HG03159 (cell line): ENCODE measurements at regions not wholly inside any gene's neighbourhood (a gene's known extent, or its start where the extent isn't known, plus 50 kb on each side); places are given as distances from the start of the nearest gene placed in this dataset.
"Not testable (repeated sequence)": the region's sequence is repeated elsewhere in the genome, so short reads cannot be mapped to it uniquely, and the experiment has no call there.

Experiments used
- ATAC-seq: cut with Tn5 transposase; IDR thresholded peaks from one replicate; pipeline ENCODE4 v1.9.1; 2021; ENCODE audit warnings: mild to moderate bottlenecking, moderate library complexity; ENCODE audit not compliant: unreplicated experiment

DNA sequence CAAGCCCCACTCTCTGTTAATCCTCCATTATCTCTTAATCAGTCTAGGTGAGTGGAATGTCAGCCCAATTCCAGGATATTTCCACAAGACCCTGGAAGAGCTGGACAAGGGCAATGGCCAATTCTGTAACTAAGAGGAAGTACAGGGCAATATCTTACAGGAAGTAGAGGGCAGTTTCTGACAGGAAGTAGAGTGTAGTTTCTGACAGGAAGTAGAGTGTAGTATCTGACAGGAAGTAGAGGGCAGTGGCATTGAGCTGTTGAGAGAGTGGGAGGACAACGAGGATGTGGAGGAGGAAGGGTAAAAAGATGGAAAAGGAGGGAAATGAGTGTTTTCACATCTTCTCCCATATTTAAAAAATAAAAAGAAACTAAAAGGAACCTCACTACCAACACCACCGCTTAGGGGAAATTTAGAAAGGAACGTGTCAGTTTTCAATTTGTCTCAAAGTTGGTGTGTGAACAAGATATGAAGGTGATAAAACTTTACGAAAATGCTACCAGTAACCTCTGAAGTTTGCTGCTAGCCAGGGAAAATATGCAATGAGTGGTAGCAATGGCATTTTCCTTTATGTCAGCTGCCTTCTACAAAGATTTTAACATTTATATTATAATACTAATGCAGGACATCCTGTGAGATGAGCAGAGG lies 430.9 kb upstream of the HNRNPA3 start:
- ATAC-seq = no peak

GRCh38 chr2:176784633-176785200 lies 427.9 kb upstream of the HNRNPA3 start:
- ATAC-seq = no peak

DNA sequence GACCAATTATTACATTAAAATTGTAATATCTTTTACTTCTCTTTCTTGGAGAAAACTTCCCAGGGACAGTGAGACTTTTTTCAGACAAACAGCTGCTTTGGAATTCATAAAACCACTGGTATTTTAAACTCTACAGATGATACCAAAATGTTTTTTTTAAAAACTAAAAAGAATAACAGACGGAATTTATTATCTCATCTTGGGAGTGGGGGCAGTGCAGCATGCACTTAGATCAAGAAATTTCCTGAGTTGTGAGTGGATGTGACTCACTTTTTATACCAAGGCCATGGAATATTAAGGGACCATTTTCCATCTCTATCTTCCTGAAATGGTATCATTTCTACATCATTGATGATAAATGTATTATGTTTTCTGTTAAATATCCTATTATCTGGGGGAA lies 422.8 kb upstream of the HNRNPA3 start:
- ATAC-seq = no peak

GRCh38 chr2:176790468-176790867 lies 422.1 kb upstream of the HNRNPA3 start:
- no peak for ATAC-seq

GRCh38 chr2:176793792-176794191 lies 418.8 kb upstream of the HNRNPA3 start:
- no peak for ATAC-seq

- no peak for ATAC-seq
Measured at GRCh38 chr2:176794392-176794791, 418.2 kb upstream of the HNRNPA3 start.

DNA sequence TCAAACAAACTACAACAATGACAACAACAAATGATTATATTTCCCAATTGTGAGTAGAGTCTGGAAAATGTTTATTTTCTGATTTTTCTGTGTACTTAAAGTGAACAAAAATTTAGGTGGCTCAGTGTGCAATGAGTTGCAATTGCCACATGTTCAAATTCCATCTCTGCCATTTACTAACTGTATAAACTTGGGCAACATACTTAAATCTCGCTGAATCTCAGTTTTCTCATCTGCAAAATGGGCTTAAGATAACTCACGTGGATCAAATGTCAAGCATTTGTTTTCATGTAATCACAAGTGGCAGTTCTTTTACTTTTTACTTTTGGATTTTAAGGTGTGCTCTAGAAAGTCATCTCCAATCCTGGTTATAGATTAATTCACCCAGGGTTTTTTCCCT lies 416.8 kb upstream of the HNRNPA3 start:
- no peak for ATAC-seq

DNA sequence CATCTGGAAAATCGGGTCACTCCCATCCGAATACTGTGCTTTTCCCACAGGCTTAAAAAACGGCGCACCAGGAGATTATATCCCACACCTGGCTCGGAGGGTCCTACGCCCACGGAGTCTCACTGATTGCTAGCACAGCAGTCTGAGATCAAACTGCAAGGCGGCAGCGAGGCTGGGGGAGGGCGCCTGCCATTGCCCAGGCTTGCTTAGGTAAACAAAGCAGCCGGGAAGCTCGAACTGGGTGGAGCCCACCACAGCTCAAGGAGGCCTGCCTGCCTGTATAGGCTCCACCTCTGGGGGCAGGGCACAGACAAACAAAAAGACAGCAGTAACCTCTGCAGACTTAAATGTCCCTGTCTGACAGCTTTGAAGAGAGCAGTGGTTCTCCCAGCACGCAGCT lies 415.9 kb upstream of the HNRNPA3 start:
- not testable (repeated sequence) for ATAC-seq

DNA sequence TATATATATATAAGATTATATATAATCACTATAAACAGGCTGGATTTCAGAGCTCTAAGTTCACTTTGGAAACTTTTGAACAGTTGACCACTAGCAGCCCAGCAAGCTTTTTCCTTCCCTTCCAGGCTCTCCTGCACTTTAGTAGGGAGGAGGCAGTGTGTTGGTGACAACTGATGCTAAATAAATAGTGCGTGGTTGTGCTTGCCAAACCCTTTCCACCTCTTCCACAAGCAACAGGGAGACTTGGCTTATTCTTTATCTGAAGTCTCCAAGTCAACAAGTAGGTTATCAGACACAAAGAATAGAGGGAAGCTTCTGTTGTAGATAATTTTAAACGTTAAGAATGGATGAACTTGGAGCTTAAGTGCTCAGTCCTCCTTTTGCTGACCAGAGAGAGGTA lies 408.2 kb upstream of the HNRNPA3 start:
- ATAC-seq = no peak

DNA sequence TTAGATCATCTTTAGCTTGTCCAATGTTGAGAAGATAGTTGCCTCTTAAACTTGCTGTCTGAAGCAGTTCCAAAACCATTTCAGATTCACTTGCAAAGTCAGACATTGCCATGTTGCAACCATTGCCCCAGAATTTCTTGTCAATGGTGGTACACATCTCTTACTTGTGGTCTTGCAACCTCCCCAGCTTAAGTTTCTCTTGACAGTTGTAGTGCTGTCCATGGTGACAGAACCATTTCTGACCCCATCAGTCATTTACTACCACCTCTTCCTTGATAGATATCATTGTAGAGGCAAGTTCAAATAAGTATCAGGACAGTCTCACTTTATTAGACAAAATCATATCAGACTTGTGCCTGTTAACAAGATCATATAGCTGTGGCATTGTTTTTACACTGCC lies 407.2 kb upstream of the HNRNPA3 start:
- ATAC-seq = no peak

GRCh38 chr2:176812246-176812775 lies 400.3 kb upstream of the HNRNPA3 start:
- no peak for ATAC-seq

DNA sequence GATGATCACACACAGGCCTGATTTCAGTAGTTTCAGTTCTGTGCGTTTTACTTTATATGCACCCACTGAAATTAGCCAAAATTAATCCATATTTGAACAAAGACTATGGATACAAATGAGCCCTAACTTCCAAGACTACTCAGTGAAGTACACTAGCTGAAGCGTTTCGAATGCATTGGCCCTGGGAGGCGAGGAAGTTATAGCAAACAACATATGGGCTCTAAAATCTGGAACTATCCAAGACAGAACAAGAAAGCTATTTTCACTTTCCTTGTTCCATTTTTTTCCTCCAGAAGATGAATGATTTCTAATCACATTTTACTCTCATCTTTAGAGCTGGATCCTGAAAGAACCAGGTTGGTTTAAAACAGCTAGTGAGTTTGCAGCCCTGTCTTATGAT lies 399.4 kb upstream of the HNRNPA3 start:
- ATAC-seq = no peak

DNA sequence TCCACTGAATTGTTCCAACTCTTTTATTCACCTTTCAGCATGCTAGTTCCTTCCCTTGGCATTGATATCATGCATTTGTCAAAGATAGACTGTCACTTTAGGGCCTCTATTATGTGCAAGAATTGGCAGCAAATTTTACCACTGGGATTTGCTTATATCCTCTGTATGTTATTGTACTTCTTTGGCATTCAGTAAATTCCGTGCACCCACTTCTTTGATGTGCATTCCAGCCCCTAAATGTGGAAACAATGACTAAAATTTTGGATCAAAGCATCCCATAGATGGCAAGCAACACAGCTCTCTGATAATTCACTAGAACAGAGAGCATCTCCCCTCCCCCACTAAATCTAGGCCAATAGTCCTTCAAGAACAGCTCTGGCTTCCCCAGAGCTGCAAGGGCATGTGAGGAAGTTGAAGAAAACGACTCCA lies 399.0 kb upstream of the HNRNPA3 start:
- ATAC-seq = no peak

DNA sequence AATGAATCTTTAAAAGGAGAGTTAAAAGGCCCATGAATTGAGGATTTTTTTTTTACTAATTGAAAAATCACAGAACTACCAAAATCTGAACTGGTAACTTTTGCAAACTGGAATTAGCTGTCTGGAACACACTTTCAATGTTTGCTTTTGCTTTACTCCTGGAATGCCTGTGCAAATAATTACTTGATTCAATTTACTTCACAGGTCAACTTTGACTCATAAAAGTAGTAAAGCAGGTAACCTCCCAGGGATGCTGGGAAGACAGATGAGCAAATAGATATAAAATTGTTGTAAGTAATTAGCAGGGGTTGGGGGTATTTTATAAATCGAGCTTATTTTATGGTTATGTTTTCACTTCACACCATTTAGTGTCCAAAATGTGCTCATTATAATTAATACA lies 398.3 kb upstream of the HNRNPA3 start:
- ATAC-seq = no peak

DNA sequence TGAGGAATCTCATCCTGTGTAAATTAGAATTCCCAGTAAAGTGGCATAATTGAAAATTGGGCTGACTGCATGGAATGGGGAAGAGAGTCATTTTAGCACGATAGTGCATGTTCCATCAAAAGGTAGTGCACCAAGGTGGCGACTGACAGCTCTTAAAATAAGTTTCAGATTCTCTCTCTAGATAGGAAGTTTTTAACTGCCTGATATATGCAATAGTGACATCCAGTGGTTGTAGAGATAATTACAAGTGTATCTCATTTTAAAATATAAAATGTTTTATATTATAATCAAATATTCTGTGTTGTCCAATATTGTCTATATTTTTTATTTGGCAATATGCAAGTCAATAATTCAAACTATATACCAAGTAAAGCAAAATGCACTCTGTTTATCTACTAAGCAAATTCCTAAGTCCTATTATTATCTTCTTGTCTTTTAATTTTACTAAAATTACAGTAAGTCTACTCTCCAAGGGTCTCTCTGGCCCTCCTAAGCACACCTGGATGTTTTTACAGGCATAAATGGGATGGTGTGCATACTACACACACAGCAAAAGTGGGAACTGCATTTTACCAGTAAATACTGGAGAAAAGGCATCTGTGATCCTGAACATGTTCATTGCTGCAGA lies 397.7 kb upstream of the HNRNPA3 start:
- no peak for ATAC-seq

DNA sequence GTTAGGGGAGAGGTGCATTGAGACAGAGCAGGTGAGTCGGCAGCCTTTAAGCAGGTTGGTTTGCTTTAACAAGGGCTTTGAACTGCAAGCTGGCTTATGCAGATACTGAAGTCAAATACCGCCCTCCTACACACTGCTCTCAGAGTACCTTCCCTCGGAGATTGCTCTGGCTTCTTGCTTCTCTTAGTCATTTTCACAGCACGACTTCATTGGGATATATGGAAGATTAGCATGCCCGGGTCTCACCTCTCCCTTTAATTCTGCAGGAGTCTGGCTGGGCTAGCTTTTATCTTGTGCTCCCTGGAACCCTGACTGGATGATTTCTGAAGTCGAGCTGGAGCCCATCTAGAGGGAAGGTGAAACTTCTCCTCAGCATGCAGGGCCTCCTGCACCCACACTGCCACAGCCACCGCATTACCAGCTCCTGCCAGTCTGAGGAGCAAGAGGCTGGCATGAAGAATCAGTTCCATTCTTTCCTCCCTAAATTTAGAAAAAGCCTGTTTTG lies 395.5 kb upstream of the HNRNPA3 start:
- ATAC-seq = no peak

DNA sequence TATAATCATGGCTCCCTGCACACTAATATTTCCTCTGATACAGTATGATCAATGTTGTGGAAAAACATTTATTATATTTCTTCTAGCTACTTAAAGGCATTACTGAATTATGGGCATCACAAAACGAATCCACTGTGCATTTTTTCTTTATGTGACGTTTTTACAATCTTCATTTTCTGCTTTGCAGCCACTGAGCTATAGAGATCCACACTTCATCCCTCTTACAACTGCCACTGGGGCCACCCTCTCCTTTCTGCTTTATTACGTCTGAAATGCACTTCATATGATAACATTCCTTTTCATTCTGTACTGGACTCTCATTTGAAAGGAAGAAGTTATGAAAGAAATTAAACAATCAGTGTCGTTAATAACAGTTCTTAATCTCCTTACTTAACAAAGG lies 394.5 kb upstream of the HNRNPA3 start:
- no peak for ATAC-seq

- ATAC-seq = no peak
Measured at GRCh38 chr2:176818617-176819016, 394.0 kb upstream of the HNRNPA3 start.

DNA sequence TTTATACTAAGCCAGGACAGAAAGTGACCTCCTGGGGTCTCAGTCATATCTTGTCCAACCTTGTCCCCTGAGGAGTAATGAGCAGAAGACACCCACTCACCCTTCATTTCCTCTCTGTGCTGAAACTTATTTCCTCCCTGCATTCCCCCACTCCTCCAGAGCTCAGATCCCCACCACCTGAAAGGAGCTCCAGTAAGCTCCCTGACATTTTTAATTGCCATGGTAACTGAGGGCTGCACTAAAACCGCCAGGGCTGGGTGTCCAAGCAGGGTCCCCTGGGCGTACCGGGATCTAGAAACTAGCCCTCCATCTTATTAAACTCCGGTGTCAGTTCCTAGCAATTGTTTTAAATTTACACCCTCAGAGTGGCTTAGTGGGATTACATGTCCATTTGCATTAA lies 393.3 kb upstream of the HNRNPA3 start:
- no peak for ATAC-seq

- ATAC-seq = no peak
Measured at GRCh38 chr2:176820371-176820932, 392.1 kb upstream of the HNRNPA3 start.

DNA sequence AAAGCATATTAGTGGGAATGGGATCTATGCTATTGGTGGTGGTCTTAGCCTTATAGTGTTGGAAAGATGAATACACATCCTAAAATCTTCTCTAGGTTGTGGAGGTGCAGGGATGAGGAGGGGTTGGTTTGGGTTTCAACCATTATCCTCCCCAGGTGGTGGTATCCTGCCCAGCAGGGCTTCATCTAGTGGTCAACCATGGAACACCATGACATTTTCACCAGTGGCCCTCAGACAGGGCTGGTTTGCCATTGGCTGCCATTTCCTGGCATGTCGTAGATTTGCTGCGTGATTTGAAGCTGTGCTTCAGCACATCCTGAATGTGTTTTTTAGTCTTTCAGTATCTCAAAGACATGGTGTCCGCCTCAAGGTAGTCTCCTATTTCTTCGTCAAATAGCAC lies 391.2 kb upstream of the HNRNPA3 start:
- ATAC-seq = no peak

DNA sequence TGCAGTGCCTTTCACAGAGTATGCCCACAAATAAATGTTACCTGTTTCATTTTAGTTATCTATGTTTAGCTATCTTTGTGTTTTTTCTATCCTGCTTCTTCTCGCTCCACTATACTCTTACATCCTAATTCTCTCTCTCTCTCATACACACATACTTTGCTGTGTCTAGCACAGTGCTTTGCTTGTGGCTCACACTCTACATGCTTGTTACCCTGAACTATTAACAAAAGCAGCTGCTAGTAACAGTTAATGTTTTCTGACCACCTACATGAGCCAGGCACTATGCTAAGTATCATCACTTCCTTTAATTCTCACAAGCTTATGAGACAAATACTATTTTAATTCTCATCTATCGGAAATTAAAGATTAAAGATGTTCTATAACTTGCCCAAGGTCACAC lies 390.5 kb upstream of the HNRNPA3 start:
- no peak for ATAC-seq
